GM21786 (cell line): ENCODE measurements at regions not wholly inside any gene's neighbourhood (a gene's known extent, or its start where the extent isn't known, plus 50 kb on each side); places are given as distances from the start of the nearest gene placed in this dataset.
"Not testable (repeated sequence)": the region's sequence is repeated elsewhere in the genome, so short reads cannot be mapped to it uniquely, and the experiment has no call there.

Experiments used
- ATAC-seq: cut with Tn5 transposase; IDR thresholded peaks from one replicate; pipeline ENCODE4 v1.9.1; 2021; ENCODE audit not compliant: unreplicated experiment

DNA sequence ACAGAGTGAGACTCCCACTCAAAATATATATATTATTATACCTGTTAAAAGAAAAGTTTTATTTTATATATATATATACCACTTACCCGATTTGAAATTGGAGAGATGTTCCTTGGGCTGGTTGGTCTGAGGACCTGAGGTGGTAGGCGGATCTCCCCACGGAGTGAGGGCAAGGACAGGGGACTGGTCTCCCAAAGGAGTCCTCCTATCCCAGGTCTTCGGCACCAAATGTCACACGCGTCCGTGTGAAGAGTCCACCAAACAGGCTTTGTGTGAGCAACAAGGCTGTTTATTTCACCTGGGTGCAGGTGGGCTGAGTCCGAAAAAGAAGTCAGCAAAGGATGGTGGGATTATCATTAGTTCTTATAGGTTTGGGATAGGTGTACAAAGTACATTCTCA is 228.2 kb downstream of the COPRS start:
- not testable (repeated sequence) for ATAC-seq

GRCh38 chr17:31629696-31630470 is 229.2 kb downstream of the COPRS start:
- no peak for ATAC-seq

DNA sequence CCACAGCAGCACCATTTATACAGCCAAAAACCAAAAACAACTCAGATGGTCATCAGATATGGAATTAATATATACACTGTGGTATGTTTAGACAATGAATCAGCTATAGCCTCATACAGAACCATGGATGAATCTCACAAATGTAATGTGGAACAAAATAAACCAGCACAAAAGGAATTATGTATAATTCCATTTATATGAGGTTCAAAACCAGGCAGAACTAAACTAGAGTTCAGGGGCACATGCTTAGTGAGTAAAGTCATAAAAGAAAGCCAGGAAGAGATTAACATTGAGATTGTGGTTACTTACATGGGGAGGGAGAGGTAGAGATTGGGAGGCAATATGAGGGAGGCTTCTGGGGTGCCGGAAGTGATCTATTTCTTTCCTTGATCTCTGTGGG is 231.1 kb downstream of the COPRS start:
- no peak for ATAC-seq

- ATAC-seq: no peak
These were observed 232.5 kb downstream of the RAB11FIP4 start for GRCh38 chr17:31623990-31624389.

DNA sequence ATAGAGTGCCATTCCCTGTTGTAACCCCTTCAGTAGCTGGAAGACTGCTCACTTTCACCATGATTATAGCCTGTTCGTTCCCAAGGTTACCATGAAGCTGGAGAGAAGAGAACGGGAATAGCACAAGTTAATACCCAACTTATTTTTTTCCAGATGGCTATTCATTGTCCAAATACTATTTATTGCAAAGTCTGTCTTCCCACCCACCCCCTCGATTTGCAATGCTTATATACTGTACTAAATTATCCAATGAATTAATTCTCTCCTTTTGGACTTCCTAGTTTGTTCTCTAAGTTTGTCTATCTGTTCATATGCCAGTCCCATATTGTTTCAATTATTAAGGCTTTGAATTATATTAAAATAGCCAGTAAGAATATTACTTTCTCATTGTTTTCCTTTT is 231.0 kb downstream of the RAB11FIP4 start:
- ATAC-seq: no peak

DNA sequence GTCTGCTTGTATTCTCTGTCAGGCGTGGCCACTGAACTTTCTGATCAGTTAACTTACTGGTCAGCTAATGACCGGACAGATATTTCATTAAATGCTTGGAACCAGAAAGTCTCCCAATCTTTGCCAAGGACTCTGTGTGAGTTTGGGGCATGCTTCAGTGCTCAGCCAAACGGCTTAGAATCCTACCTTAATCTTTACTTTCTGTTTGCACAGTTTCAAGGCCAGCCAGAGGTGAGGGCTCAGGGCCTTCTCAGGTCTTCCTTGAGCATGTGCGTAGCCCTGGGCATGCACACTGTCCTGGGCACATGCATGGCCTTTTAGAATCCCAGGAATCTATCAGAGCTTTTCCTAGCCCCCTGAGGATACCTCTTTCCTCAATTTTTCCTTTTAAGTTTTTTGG is 230.1 kb downstream of the RAB11FIP4 start:
- no peak for ATAC-seq

GRCh38 chr17:31611053-31611452 is 219.6 kb downstream of the RAB11FIP4 start:
- ATAC-seq: not testable (repeated sequence)

DNA sequence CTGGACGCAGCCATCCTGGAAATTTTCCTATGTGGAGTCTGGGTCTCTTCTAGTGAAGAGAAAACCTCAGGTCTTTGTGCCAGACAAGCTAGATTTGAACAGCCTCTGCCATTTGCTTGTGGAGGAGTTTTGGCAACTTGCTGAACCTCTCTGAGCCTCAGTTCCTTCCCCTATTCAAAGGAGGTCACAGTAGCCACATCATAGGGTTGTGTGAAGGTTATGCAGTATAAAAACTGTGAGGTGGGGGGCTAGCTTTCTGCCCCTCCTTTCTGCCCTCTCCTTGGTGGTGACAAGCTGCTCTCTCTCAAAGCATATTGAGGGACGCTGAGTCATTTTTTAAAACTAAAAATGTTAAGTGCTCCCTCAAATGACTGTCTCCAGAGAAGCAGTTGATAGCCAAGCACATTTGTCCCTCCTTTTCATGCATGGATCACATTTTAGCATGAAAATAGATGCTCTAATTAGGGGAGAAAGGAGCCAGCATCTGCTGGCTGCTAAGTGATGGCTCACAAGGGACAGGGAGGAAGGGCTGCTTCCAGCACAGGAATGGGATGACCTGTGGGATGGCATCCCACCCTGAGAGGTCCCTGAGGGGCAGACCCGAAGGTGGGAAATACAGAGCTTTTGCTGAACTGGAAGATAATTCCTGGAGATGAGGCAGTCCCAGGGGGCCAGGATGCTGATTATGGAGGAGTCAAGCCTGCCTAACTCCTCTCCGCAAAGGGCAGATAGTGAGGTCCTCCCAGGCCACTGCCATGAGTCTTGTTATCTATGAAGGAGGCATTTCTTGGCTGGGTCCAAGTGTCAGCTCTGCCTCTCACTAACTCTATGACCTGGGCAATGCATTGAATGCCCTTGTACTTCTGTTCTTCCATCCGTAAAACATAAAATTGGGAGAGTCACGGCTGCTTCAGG is 218.8 kb downstream of the RAB11FIP4 start:
- no peak for ATAC-seq

GRCh38 chr17:31609331-31609730 is 217.9 kb downstream of the RAB11FIP4 start:
- ATAC-seq: no peak

DNA sequence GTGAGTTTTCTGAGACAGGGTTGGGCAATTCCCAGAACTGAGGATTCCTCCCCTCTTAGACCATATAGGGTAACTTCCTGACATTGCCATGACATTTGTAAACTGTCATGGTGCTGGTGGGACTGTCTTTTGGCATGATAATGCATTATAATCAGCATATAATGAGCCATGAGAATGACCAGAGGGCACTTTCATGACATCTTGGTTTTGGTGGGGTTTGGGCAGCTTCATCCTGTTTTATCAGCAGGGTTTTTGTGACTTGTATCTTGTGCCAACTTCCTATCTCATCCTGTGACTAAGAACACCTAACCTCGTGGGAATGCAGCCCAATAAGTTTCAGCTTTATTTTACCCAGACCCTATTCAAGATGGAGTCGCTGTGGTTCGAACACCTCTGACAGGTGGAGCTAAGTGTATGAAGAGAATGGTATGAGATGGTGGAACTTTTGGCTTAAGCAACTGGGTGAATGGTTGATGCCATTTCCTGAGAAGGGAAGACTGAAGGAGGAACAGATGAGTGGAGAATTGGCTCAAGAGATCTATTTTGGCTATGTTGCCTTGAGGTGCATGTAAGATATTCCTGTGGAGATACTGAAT is 217.3 kb downstream of the RAB11FIP4 start:
- ATAC-seq: no peak

DNA sequence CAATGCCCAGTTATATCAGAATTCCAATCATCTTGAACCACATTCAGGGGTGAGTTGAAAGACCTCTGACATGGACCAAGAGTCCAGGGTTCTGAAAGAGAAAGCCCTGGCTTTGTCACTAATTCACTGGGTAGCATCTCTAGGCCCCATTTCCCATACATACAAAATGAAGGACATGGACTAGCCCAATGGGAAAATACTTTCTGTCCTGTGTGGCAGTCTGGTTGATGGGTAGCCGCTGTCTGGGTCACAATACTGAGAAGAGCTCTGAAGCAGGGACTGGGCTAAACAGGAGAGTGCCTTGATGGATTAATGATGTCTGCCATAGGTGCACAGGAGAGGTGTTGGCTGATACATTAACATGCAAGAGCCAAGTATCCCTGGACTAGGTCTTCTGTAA is 214.3 kb downstream of the RAB11FIP4 start:
- no peak for ATAC-seq

DNA sequence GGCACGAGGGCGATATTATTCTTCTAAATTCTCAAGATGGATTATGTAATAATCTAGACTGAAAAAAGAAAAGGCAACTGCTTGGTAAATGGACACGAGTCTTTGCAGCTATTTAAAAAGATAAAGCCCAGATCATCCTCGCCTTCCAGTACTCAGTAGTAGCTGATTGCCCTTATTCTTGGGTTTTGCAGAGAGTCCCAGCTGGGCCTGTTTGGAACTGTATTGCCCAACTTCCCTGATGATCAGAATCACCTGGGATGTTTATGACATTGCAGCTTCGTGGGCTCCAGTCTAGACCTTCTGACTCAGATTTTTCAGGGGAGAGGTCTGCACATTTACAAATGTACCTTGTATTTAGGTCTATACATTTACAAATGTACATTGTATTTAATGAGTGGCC is 213.5 kb downstream of the RAB11FIP4 start:
- no peak for ATAC-seq

DNA sequence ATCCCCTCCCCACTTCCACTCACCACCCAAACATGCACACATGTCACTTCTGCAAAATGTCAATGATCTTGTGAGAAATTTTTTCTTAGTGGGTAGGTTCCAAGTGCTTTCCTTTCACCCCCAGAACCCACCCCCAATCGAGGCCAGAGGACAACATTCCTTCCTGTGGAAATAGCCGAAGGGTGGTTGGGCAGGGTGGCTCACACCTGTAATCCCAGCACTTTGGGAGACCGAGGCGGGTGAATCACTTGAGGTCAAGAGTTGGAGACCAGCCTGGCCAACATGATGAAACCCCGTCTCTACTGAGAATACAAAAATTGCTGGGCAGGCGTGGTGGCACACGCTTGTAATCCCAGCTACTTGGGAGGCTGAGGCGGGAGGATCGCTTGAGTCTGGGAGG is 208.7 kb downstream of the RAB11FIP4 start:
- ATAC-seq: not testable (repeated sequence)

- ATAC-seq: no peak
These were observed 207.6 kb downstream of the RAB11FIP4 start for GRCh38 chr17:31598921-31599571.

- no peak for ATAC-seq
These were observed 206.9 kb downstream of the RAB11FIP4 start for GRCh38 chr17:31598399-31598782.

- ATAC-seq: no peak
These were observed 206.3 kb downstream of the RAB11FIP4 start for GRCh38 chr17:31597646-31598398.

GRCh38 chr17:31596382-31597323 is 205.2 kb downstream of the RAB11FIP4 start:
- peak; percentile 86 for ATAC-seq

DNA sequence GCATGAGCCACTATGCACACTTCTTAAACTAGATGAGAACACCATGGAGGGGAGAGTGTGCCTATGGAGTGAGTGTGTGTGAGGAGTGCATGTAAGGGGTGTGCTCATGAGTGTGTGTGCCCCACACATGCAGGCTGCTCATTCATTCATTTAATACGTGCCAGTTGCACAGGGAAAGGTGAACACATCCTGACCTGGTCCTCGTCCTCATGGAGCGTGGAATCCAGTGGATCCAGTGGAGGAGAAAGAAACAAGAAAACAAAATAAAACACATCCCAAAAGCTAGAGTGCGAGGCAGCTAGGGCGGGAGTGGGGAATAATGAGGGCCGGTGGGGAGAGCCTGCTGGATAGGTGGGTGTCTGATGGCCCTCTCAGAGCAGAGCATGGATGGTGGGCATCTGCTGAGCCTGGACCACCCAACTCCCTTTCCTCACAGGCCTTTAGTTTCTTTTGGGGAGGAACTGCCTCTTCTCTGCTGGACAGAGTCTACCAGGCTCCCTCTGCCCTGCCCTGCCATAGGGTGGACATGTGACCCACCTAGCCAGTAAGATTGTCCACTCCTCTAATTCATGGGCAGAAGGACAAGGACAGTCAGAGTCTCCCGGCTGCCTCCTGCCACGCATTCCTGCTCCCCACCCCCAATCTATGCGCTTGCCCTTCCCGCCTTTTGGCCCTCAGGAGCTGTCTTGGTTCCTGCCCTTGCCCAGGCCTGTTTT is 204.3 kb downstream of the RAB11FIP4 start:
- no peak for ATAC-seq

DNA sequence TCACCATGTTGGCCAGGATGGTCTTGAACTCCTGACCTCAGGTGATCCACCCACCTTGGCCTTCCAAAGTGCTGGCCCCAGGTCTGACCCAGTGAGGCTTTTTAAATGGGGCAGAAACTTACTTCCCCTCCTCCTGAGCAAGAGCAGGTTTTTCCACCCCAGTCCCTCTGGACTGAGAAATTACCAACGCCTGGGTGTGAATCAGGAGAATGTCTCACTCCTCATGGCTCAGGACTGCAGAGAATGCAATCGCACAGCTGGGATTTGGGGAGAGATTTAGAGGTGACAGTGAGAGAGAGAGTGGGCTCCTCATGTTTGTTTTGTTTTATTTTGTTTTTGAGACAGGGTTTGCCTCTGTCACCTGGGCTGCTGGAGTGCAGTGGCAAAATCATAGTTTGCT is 203.6 kb downstream of the RAB11FIP4 start:
- ATAC-seq: no peak
